Lung (tissue), 11 donors: ENCODE measurements at regions not wholly inside any gene's neighbourhood (a gene's known extent, or its start where the extent isn't known, plus 50 kb on each side); places are given as distances from the start of the nearest gene placed in this dataset.
A peak's percentile ranks its signal among the peaks of the same experiment; 100 is the strongest.

Source experiments
- ATAC-seq: fragments of 200-7000 bp; cut with Tn5 transposase; one replicate; pipeline ENCODE4 v1.9.1; 2020; ENCODE audit warnings: moderate number of reproducible peaks; ENCODE audit not compliant: insufficient read depth, low FRiP score
- DNase-seq, 3 donors: peaks; one replicate each; pipeline ENCODE4 v3.0.0-alpha.2; 2013 to 2017
- H3K27ac ChIP-seq, 2 donors: one replicate each; pipeline ENCODE4 v1.5.1; 2013; ENCODE audit warnings: mild to moderate bottlenecking in 2 of 2, moderate library complexity in 2 of 2, control low read depth in 1 of 2, inconsistent platforms in 1 of 2, low read depth in 1 of 2, low read length in 1 of 2
- H3K27me3 ChIP-seq, 3 donors: one replicate each; pipeline ENCODE4 v1.5.1; 2013; ENCODE audit warnings: low read length in 2 of 3; ENCODE audit not compliant: control insufficient read depth in 3 of 3, insufficient read depth in 3 of 3
- H3K36me3 ChIP-seq, 4 donors: one replicate each; pipeline ENCODE4 v1.5.1; 2013; ENCODE audit warnings: low read length in 4 of 4, mild to moderate bottlenecking in 1 of 4, moderate library complexity in 1 of 4; ENCODE audit not compliant: control insufficient read depth in 4 of 4, insufficient read depth in 4 of 4
- H3K4me1 ChIP-seq, 5 donors: one replicate each; pipeline ENCODE4 v1.5.1; 2013; ENCODE audit warnings: low read length in 5 of 5, mild to moderate bottlenecking in 2 of 5, moderate library complexity in 1 of 5; ENCODE audit not compliant: control insufficient read depth in 5 of 5, insufficient read depth in 5 of 5
- H3K4me3 ChIP-seq: one replicate; pipeline ENCODE4 v1.5.1; 2013; ENCODE audit warnings: mild to moderate bottlenecking, control low read depth, moderate library complexity
- H3K9ac ChIP-seq, 2 donors: one replicate each; pipeline ENCODE4 v1.5.1; 2013; ENCODE audit warnings: low read length in 2 of 2, control low read depth in 1 of 2; ENCODE audit not compliant: insufficient read depth in 1 of 2
- H3K9me3 ChIP-seq, 4 donors: one replicate each; pipeline ENCODE4 v1.5.1; 2013; ENCODE audit warnings: low read length in 3 of 4, mild to moderate bottlenecking in 1 of 4, moderate library complexity in 1 of 4; ENCODE audit not compliant: control insufficient read depth in 4 of 4, insufficient read depth in 3 of 4
- CTCF ChIP-seq: IDR thresholded peaks from 2 replicates; pipeline ENCODE4 v1.5.1; 2012; ENCODE audit warnings: mild to moderate bottlenecking; ENCODE audit errors: control extremely low read depth, extremely low read depth
- WGBS, 2 donors: extraction: QIAGEN DNeasy Blood & Tissue Kit; methylation state at CpG; one replicate each; pipeline ENCODE4 v1.1.7; 2013; 5-methylcytosine and 5-hydroxymethylcytosine counted together
- donor health status: control.
- donor health status: control.
- donor health status: Bipolar disorder and iron deficiency.
- donor health status: healthy.
- donor health status: DM: yes; HTN: yes; CAD: no.

- DNase-seq (no peak), ATAC-seq (no peak)
- no peak for TF ChIP-seq CTCF
- H3K27me3 ChIP-seq = no peaks in the 10 kb centered on the region
- H3K4me1 ChIP-seq = peaks cover 0 to 9% (median 0%) of the 10 kb centered on the region in 5 donors
- no peaks in the 10 kb centered on the region for H3K36me3 ChIP-seq
- WGBS, 2 donors = 65 to 73% methylated on average over 4 of the region's 4 CpGs
- H3K9me3 ChIP-seq = peaks cover 0 to 2% (median 0%) of the 10 kb centered on the region in 4 donors
- H3K4me3 ChIP-seq = no peak overlapping the region
- no peak overlapping the region for H3K9ac ChIP-seq
- no peak overlapping the region for H3K27ac ChIP-seq
Observed at GRCh38 chr16:80158766-80159165, 382.0 kb upstream of the DYNLRB2 start.

GRCh38 chr16:80151722-80152111 is 389.1 kb upstream of the DYNLRB2 start:
- peaks cover 0 to 13% (median 0%) of the 10 kb centered on the region in 5 donors for H3K4me1 ChIP-seq
- H3K27ac ChIP-seq = no peak overlapping the region
- H3K36me3 ChIP-seq = no peaks in the 10 kb centered on the region
- DNase-seq (no peak), ATAC-seq (no peak)
- H3K4me3 ChIP-seq = no peak overlapping the region
- TF ChIP-seq CTCF = no peak
- no peaks in the 10 kb centered on the region for H3K27me3 ChIP-seq
- WGBS, 2 donors = 10 to 11% methylated on average over 3 of the region's 3 CpGs
- no peak overlapping the region for H3K9ac ChIP-seq
- peaks cover 0 to 2% (median under 1%) of the 10 kb centered on the region in 4 donors for H3K9me3 ChIP-seq

GRCh38 chr16:80150978-80151721 is 389.6 kb upstream of the DYNLRB2 start:
- ATAC-seq (no peak), DNase-seq (peak in 1 of 3 donors; percentile 15)
- TF ChIP-seq CTCF = no peak
- no peak overlapping the region for H3K4me3 ChIP-seq
- 88 to 89% methylated on average over 3 of the region's 3 CpGs for WGBS, 2 donors
- no peak overlapping the region for H3K9ac ChIP-seq
- H3K9me3 ChIP-seq = peaks cover 0 to 2% (median 0%) of the 10 kb centered on the region in 4 donors
- no peak overlapping the region for H3K27ac ChIP-seq
- no peaks in the 10 kb centered on the region for H3K27me3 ChIP-seq
- peaks cover 0 to 13% (median 0%) of the 10 kb centered on the region in 5 donors for H3K4me1 ChIP-seq
- H3K36me3 ChIP-seq = no peaks in the 10 kb centered on the region
